ENCODE measurements at regions not wholly inside any gene's neighbourhood (a gene's known extent, or its start where the extent isn't known, plus 50 kb on each side); places are given as distances from the start of the nearest gene placed in this dataset.
"Not testable (repeated sequence)": the region's sequence is repeated elsewhere in the genome, so short reads cannot be mapped to it uniquely, and the experiment has no call there.

DNA sequence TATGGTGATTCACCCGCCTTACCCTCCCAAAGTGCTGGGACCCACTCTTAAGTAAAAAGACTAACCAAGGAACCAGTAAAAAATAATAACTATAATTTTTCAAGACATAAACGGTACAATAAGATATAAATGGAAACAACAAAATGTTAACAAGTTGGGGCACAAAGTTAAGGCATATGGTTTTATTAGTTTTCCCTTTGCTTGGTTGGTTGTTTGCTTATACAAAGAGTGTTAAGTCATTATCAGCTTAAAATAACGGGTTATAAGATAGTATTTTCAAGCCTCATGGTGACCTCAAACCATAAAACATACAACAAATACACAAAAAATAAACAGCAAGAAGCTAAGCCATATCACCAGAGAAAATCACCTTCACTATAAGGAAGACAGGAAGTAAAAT is 406.1 kb downstream of the SEC23A start:
- no peak for DNase-seq

DNA sequence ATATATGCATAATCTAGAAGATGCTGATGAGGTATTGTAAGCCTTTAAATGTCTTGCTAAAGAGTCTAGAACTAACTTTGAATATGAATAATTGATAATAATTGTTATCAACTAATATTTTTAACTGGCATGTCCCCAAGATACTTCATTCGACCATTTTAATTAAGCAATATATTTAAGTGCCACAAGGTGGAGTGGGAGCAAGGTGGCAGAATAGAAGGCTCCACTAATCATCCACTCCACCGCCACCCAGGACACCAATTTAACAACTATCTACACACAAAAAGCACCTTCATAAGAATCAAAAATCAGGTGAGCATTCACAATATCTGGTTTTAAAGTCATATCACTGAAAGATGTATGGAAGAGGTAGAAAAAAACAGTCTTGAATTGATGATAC is 409.6 kb downstream of the SEC23A start:
- no peak for DNase-seq

DNA sequence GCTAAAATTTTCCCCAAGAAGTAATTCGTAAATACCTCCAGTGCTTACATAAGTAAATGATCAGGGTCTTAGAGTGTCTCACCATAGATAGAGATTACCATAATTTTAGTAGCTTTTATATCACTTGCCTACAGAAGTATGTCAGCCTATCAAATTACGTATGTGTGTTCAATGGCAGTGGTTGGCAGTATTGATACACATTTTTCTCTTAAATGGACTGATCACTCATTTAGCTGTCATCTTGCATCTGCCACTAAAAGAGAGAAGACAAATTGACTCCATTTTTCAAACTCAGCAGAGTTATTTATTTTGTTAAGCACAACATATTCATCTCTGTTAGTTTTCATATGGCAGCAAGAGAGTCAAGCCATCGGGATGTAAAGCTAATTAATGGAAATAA is 413.1 kb upstream of the CLEC14A start:
- DNase-seq = peak in 1 of 3 experiments; percentile 49

DNA sequence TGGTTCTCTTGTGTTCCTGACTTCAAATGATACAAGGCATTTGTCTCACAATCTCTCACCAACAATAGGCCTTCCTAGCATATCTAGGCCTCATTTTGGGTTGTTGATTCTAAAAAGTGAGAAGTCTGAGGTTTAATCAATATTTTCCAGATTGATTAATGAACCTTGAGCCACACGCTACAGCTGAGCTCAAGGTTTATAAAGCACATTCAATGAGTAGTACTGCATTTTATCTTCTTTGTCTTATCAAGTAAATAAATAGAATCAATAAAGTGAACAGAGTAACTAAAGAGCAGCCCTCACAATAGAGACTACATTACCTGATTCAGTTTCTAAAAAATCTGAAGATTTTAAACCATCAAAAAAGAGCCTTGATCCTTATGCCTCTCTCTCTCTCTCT is 407.5 kb upstream of the CLEC14A start:
- no peak for DNase-seq

DNA sequence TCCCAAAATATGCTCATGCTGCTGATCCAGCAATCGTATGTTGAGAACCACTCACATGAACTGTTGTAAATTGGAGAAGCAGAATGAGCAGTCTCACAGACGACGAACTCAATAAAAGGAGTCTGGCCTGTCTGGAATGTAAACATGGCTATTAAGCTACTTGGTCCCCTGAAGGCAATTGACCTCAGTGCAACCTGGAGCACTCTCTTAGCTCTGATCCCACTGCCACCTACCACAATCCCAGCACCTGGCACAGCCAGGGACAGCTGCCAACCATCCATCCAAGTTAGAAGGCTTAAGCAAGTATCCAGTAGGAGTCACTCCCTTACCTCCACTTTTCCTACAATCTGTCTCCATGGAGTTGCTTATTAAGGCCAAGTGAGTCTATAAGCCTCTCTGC is 406.9 kb upstream of the CLEC14A start:
- DNase-seq = peak in 2 of 3 experiments; percentile 57 to 89

DNA sequence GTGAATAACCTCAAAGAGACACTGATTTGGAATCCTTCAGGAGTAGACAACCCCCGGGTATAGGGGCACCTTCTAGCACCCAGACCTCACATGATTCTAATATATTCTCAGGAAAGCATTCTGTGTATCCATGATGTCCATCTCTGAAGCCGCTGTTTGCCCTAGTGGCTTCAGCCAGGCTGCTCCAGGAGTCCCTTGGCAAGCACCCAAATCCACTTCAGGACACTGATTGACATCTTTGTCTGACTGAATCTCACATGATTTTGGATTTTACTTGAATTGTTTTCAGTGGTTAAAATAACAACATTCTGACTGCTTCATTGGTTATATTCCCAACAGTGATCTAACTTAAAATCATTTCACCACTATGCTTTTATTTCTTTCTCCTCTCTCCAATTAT is 390.5 kb upstream of the CLEC14A start:
- DNase-seq = peak in 1 of 3 experiments; percentile 48

DNA sequence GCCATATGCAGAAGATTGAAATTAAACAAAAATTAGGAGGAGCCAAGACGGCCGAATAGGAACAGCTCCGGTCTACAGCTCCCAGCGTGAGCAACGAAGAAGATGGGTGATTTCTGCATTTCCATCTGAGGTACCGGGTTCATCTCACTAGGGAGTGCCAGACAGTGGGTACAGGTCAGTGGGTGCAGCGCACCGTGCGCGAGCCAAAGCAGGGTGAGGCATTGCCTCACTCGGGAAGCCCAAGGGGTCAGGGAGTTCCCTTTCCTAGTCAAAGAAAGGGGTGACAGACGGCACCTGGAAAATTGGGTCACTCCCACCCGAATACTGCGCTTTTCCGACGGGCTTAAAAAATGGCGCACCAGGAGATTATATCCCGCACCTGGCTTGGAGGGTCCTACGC is 379.0 kb upstream of the CLEC14A start:
- not testable (repeated sequence) for DNase-seq

DNA sequence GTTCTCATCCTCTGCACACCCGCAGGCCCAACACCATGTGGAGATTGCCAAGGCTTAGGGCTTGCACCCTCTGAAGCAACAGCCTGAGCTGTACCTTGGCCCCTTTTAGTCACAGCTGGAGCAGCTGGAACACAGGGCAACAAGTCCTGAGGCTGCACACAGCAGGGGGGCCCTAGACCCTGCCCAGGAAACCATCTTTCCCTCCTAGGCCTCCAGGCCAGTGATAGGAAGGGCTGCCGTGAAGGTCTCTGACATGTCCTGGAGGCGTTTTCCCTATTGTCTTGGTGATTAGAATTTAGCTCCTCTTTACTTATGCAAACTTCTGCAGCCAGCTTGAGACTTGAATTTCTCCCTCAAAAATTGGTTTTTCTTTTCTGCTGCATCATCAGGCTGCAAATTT is 373.5 kb upstream of the CLEC14A start:
- no peak for DNase-seq

DNA sequence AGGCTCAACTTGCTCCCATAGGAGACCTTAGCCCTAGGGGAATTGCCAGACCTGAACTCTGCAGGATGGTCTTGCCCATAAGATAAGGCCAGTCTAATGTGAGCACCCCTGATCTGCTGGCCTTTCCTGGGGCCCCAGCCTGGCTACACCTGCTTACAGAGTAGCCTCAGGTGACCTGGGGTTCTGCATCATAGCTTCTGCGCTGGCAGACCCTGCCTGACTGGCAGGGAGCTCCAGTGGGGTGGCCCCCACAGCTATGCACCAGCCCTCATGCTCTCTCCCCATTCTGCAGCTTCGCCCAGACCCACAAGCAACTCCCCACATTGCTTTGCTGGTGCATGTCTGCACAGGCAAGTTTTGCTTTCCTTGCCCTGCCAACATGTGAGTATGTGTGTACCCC is 371.3 kb upstream of the CLEC14A start:
- DNase-seq = no peak

DNA sequence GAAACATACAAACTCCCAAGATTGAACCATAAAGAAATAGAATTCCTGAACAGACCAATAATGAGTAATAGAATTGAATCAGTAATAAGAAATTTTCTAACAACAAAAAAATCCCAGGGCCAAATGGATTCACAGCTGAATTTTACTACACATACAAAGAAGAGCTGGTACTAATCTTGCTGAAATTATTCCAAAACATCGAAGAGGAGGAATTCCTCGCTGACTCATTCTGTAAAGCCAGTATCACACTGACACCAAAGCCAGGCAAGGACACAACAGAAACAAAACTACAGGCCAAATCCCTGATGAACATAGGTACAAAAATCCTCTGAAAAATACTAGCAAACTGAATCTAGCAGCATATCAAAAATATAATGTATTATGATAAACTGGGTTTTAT is 367.8 kb upstream of the CLEC14A start:
- DNase-seq = no peak

DNA sequence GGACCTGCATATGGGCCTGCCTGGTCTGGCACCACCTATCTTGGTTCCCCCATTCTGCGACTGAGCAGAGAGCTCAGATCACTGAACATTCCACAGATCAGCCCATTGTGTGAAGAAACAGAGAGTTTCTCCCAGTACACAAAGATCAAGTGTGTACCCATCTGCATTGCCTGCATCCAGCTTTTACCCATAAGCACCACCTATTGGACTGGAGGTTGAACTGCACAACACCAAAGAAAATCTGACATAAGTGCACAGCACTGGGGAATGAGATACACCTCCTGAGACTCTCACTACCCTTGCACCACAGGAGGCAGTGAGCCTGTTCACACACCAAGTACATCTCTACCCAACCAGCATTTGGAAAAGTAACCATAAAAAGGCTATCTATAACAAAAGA is 362.6 kb upstream of the CLEC14A start:
- peak in 1 of 3 experiments; percentile 15 for DNase-seq

DNA sequence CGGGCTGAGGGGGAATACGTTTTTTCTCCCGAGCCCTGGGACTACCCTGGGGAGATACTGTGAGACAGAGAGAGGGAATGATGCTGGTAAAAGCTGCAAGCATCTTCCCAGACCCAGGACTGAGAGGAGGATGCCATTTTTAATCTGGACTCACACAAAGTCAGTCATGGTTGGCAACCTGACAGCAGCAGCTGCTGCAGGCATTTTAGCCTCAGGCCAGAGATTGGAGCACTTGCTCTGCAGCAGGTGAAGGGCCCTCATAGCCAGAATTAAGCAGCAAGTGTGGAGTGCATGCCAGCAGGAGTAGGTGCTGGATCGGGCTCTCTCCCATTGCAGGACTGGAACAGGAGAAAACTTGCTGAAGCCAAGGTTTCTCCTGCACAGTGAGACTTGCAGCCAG is 361.1 kb upstream of the CLEC14A start:
- DNase-seq = peak in 2 of 3 experiments; percentile 50 to 78

DNA sequence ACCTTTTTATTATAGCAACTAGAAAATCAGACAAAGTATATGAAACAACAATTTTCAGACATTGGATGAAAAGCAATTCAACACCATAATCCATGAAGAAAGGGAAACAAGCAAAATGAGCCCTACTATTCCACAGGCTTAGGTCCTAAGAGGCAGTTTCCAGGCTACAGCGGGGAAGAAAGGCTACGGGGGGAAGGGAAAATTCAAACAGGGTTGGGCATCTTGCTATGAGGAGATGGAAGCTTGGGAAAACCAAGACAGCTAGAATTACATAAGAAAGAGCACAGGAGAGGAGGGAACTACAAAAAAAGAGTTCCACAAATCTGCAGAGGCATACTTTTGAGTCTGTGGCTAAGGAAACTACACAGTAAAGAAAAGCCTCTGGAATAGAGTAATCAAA is 356.0 kb upstream of the CLEC14A start:
- peak in 1 of 3 experiments; percentile 43 for DNase-seq

DNA sequence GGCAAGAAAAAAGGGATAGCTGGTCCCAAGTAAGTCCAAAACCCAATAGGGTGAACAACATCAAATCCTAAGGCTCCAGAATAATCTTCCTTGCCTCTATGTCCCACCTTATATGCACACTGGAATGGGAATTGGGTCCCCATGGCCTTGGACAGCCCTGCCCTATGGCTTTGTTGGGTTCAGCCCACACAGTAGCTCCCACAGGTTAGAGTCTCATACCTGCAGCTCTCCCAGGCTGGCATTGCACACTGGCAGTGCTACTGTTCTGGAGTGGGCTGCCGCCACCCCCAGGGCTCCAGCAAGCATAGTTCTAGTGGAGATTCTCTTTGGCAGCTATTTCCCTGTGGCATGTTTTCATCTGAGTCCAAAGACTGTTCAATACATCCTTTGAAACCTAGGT is 352.4 kb upstream of the CLEC14A start:
- no peak for DNase-seq

DNA sequence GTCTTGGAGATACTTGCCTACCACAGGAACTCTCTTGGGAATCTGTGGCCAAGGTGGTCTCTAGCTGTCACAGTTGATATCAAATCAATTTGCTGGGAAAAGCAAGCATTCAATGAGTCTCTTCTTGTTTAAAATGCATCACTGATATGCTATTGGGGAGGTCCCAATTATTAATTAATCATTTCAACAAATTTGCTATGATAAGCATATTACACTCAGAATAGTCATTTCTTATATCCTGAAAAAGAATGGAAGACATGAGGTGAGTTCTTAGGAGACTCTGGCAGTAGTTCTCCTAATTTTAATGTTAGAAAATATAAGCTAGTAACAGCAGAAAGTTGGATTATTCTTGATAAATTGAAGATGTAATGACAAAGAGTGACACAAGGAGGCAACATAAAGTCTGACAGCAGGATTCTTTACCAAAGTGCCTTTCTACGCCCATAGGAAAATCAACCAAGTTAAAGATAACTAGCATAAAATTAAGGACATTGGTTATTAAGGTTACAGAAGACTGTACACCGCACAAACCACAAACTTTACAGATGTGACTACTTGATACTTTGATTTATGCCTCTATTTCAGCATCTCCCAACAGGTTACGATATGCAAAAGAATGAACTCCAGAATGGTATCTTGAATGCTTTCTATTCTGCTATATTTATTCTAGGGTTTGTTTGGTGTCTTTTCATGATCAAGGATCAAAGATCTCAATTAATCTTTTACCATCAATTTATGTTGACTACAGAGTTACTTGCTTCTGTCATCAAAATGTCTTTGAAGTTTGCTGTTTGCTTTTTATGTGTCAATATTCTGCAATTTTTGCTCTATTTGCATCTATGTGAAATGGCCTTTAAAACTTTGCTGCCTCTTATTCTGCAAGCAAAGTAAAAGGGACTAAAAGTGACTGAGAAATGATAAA is 349.6 kb upstream of the CLEC14A start:
- no peak for DNase-seq

DNA sequence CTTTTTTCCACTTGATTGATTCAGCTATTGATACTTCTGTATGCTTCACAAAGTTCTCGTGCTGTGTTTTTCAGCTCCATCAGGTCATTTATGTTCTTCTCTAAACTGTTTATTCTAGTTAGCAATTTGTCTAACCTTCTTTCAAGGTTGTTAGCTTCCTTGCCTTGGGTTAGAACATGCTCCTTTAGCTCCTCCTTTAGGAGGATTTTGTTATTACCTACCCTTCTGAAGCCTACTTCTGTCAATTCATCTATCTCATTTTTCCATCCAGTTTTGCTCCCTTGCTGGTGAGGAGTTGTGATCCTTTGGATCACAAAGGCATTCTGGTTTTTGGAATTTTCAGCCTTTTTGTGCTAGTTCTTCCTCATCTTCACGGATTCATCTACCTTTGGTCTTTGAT is 344.7 kb upstream of the CLEC14A start:
- peak in 1 of 3 experiments; percentile 7 for DNase-seq

DNA sequence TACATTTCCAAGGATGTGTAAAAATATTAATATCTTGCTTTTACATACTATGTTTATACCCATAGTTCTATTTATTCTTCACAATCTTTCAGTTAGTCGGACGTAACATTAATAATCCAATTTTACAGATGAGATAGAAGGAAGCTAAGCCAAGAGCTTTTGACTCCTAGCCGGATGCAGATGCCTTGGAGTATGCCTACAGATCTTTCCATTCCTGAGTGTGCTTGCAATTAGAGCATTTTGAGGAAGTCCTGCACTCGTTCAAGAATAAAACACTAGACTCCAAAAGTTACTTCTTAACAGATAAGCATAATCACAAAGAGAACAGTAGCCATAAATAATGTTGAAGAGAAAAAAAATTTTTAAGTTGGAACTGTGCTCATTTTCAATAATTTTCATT is 337.6 kb upstream of the CLEC14A start:
- no peak for DNase-seq

DNA sequence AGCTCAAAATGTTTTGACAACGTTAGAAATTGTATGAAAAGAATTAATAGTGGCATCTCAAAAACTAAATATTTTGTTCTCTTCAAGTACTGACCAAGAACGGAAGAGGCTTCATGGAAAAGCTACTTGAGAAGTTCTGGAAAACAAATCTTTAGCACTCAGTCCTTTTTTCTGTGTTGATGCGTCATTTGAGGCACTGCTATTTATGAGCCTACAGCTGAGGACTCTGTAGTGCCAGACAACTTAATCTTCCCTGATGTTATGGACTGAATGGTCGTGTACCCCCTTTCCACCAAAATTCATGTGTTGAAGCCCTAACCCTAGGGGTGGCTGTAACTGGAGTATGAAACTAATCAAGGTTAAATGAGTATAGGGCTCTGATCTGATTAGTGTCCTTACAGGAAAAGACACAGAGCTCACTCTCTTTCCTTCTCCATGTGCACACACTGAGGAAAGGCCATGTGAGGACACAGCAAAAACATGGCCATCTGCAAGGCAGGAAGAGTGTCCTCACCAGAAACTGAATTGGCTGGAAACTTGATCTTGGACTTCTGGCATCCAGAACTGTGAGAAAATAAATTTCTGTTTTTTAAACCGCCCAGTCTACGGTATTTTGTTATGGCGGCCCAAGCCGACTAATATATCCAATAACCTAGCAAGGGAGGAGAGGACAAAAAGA is 337.0 kb upstream of the CLEC14A start:
- DNase-seq = no peak

DNA sequence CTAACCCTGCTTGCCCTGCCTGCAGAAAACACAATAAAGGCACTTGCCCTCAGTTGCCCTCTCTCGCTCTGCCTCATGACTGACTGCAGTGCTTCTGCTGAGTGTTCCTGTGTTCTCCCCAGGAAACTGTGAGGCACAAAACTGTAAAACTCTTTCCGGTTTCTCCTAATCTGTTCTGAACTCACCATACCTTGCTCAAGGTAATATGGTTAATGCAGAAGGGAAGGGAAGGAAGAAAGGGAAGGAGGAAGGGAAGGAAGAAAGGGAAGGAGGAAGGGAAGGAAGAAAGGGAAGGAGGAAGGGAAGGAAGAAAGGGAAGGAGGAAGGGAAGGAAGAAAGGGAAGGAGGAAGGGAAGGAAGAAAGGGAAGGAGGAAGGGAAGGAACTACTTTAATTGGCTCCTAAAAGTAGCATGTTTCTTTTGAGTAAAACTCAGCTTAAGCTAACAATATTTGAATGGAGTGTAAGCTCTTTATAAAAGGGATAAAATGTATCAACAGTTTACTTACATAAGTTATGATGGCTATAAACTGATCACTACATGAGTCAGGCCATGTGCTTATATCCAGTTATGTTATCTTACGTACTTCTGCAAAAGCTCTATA is 334.0 kb upstream of the CLEC14A start:
- DNase-seq = no peak

DNA sequence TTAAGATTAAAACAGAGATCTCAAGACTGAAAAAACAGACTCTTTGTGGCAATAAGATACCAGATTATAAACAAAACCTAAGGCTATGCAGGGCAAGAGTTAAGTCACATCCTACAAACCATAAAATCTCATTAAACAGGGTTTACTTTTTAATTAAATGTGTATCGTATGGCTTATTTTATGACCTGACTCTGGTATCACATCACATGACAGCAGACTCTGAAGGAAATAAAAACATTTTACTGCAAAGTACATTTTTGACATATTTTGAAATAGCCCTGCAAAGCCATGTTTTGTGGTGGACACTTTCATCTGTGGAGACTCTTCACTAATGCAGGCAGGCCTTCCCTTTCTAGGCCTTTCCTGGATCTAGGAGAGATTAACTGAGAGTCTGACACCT is 327.6 kb upstream of the CLEC14A start:
- DNase-seq = no peak

DNA sequence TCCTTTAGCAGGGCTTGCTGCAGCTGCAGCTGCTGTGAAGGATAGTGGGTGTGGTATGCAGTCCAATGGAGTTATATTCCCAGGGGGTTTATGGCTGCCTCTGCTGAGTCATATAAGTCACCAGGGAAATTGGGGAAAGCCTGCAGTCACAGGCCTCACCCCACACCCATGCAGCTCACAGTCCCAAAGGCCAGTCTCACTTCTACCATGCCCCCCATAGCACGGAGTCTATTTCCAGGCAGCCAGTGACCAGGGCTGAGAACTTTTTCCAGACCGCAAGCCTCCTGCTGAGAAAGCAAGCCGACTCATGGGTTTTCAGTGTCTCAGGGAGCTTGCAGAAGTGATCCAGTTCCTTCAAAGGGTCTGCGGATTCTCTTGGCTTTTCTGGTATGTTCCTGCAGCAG is 322.4 kb upstream of the CLEC14A start:
- DNase-seq = no peak

DNA sequence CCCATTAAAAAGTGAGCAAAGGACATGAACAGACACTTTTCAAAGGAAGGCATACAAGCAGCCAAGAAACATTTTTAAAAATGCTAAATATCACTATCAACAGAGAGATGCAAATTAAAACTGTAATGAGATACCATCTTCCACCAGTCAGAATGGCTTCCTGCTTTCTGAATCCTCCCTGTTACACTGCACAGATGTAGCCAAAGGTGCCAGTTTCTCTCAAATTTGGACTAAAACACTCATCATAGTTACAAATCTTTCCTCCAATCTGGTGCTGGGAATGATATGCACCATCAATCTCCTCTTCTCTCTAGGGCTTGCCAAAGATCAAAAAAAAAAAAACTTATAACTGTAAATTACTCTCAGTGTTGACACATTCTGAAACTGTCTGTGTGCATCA is 311.8 kb upstream of the CLEC14A start:
- no peak for DNase-seq

DNA sequence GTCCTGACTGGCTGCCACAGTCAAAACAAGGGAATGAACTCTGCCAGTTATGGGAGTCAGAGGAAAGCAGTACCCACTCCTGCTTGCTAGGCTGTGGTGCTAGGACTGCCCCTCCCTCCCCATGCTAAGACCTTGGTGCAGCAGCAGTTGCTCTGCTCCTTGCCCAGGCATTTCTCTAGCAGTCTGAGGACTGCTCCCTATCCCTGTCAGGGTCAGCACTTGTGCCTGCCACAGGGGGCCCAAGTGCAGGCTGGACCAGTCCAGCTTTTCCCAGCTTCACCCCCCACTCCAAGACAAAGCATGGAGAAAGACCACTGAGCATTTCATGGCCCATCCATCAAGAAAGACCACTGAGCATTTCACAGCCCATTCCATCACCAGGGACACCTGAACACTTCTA is 305.8 kb upstream of the CLEC14A start:
- DNase-seq = no peak

DNA sequence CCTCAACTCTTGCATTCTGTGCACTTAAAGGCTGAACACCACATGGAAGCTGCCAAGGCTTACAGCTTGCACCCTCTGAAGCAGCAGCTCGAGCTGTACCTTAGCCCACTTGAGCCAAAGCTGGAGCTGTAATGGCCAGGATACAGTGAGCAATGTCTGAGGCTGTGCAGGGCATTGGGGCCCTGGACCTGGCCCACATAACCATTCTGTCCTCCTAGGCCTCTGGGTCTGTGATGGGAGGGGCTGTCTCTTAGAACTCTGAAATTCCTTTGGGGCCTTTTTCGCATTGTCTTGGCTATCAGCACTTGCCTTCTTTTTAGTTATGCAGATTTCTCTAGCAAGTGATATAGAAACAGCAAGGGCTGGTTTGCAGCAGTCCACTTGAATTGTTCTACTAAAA is 303.8 kb upstream of the CLEC14A start:
- DNase-seq = no peak

Measured in NCI-H1417 (cell line).